22Rv1 (cell line): ENCODE measurements at regions not wholly inside any gene's neighbourhood (a gene's known extent, or its start where the extent isn't known, plus 50 kb on each side); places are given as distances from the start of the nearest gene placed in this dataset.

ENCODE experiments used
- ZFX ChIP-seq: fragments of 450-650 bp; IDR thresholded peaks from 2 replicates; pipeline ENCODE4 v1.6.1; 2017; ENCODE audit warnings: antibody characterized with exemption, borderline replicate concordance
- TF ChIP-seq, protein P1 (sequence below): fragments of 450-650 bp; IDR thresholded peaks from 2 replicates; pipeline ENCODE4 v1.5.1; 2017; ENCODE audit warnings: mild to moderate bottlenecking

DNA sequence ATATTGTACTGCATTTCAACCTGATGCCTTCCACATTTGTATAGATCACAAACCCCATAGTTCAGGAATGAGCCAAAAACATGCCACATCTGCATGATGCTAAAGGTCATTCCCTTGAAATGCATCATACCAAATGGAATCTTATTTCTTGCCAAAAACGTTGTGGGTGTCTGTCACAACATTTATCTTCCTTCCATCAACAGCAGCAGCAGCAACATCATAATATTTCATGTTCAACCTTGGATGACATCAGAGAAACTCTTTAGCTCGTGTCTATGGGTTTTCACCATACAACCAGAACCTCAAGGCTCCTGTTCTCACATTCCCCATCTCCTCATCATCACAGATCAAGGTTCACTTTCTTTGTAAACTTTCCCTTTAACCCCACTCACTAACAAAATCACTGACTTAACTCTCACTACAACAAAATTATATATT lies 221.3 kb upstream of the CTAGE1 start:
- TF ChIP-seq, protein P1, sequence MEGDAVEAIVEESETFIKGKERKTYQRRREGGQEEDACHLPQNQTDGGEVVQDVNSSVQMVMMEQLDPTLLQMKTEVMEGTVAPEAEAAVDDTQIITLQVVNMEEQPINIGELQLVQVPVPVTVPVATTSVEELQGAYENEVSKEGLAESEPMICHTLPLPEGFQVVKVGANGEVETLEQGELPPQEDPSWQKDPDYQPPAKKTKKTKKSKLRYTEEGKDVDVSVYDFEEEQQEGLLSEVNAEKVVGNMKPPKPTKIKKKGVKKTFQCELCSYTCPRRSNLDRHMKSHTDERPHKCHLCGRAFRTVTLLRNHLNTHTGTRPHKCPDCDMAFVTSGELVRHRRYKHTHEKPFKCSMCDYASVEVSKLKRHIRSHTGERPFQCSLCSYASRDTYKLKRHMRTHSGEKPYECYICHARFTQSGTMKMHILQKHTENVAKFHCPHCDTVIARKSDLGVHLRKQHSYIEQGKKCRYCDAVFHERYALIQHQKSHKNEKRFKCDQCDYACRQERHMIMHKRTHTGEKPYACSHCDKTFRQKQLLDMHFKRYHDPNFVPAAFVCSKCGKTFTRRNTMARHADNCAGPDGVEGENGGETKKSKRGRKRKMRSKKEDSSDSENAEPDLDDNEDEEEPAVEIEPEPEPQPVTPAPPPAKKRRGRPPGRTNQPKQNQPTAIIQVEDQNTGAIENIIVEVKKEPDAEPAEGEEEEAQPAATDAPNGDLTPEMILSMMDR = no peak
- TF ChIP-seq ZFX = no peak
